HepG2 (cell line): ENCODE measurements at regions not wholly inside any gene's neighbourhood (a gene's known extent, or its start where the extent isn't known, plus 50 kb on each side); places are given as distances from the start of the nearest gene placed in this dataset.

Source experiments
- ELF4 ChIP-seq: sonication (generic); formaldehyde crosslinking; IDR thresholded peaks from 2 replicates; pipeline ENCODE4 v1.5.0; 2020; ENCODE audit warnings: missing genetic modification reagents, mild to moderate bottlenecking, moderate library complexity, borderline replicate concordance
- HDAC2 ChIP-seq: sonication (generic); formaldehyde crosslinking; IDR thresholded peaks from 2 replicates; pipeline ENCODE4 v1.4.0; 2020; ENCODE audit warnings: missing genetic modification reagents
- HMGA1 ChIP-seq: sonication (generic); formaldehyde crosslinking; conservative IDR thresholded peaks from 2 replicates; pipeline ENCODE4 v1.4.0; 2020; ENCODE audit warnings: missing genetic modification reagents
- PHF21A ChIP-seq: sonication (generic); formaldehyde crosslinking; IDR thresholded peaks from 2 replicates; pipeline ENCODE4 v1.5.0; 2020; ENCODE audit warnings: mild to moderate bottlenecking, missing genetic modification reagents
- POGZ ChIP-seq: sonication (generic); formaldehyde crosslinking; IDR thresholded peaks from 2 replicates; pipeline ENCODE4 v1.4.0; 2020; ENCODE audit warnings: mild to moderate bottlenecking, missing genetic modification reagents
- TAF15 ChIP-seq: fragments of 200-400 bp; formaldehyde crosslinking; IDR thresholded peaks from one replicate; pipeline ENCODE4 v1.6.1; 2018; ENCODE audit warnings: mild to moderate bottlenecking, low read depth, low read length; ENCODE audit not compliant: poor library complexity, severe bottlenecking
- THRA ChIP-seq: sonication (generic); formaldehyde crosslinking; IDR thresholded peaks from 2 replicates; pipeline ENCODE4 v1.4.0; 2020; ENCODE audit warnings: missing genetic modification reagents, borderline replicate concordance
- YEATS2 ChIP-seq: sonication (generic); formaldehyde crosslinking; IDR thresholded peaks from 2 replicates; pipeline ENCODE4 v1.4.0; 2020; ENCODE audit warnings: missing genetic modification reagents, borderline replicate concordance
- ZBTB40 ChIP-seq, 2 experiments: fragments of 450-650 bp in 1 of 2; sonication (generic) in 1 of 2; formaldehyde crosslinking in 1 of 2; IDR thresholded peaks; 2 replicates each; pipeline versions ENCODE4 v1.6.1 to v1.8.0; 2016 to 2022; ENCODE audit warnings: antibody characterized with exemption in 1 of 2, mild to moderate bottlenecking in 1 of 2, missing genetic modification reagents in 1 of 2
- ZMYM4 ChIP-seq: sonication (generic); formaldehyde crosslinking; IDR thresholded peaks from 2 replicates; pipeline ENCODE4 v1.8.1; 2023; ENCODE audit warnings: mild to moderate bottlenecking, missing genetic modification reagents
- ZNF296 ChIP-seq: sonication (generic); formaldehyde crosslinking; conservative IDR thresholded peaks from 2 replicates; pipeline ENCODE4 v1.5.0; 2020; ENCODE audit warnings: mild to moderate bottlenecking, missing genetic modification reagents
- ZNF354B ChIP-seq: sonication (generic); formaldehyde crosslinking; IDR thresholded peaks from 2 replicates; pipeline ENCODE4 v1.8.0; 2022; ENCODE audit warnings: mild to moderate bottlenecking, missing genetic modification reagents
- ZNF383 ChIP-seq: sonication (generic); formaldehyde crosslinking; IDR thresholded peaks from 2 replicates; pipeline ENCODE4 v1.4.0; 2020; ENCODE audit warnings: missing genetic modification reagents, mild to moderate bottlenecking, borderline replicate concordance
- ZNF644 ChIP-seq: IDR thresholded peaks from 2 replicates; pipeline ENCODE4 v1.6.1; 2016; ENCODE audit warnings: low read depth
- ZSCAN5A ChIP-seq: sonication (generic); formaldehyde crosslinking; IDR thresholded peaks from 2 replicates; pipeline ENCODE4 v1.8.0; 2022; ENCODE audit warnings: mild to moderate bottlenecking, missing genetic modification reagents, borderline replicate concordance
- TF ChIP-seq, protein P1 (sequence below): sonication (generic); formaldehyde crosslinking; IDR thresholded peaks from 2 replicates; pipeline ENCODE4 v1.4.0; 2020; ENCODE audit warnings: missing genetic modification reagents

DNA sequence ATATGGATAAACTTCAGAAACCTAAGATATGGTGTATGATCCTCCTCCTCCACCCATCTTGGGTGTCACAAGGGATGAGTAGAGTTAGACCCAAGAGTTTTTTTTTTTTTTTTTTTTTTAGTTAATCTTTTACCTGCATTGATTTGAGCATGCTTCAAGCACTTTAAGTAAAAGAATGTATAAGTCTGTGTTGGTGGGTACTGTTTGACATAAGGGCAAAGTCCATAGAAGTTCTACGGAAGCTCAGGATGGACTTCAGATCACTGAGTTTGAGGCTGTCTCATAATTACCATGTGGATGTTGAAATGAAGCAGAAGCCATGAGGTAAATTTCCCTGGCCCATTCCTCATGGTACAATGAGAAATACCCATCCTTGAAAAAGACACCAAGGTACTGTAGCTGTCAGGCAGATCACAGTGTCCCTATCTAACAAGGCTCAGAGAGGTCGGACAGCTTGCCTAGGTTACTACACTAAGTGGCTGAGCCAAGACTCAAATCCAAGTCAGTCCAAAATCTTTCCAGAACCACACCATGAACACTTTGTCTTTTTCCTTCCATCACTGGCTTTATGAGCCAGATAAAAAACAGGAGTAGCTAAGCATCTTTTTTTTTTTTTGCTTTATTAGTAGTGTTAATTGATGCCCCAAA is 962.8 kb downstream of the CDH11 start (continued):
- TF ChIP-seq ZSCAN5A (CRISPR knock-in tag), result peak; percentile 42; the same call in 1 of the 2 replicates
- TF ChIP-seq POGZ, result peak; percentile 95
- no peak for TF ChIP-seq ZNF383 (CRISPR knock-in tag)
- TF ChIP-seq ZNF354B, result no peak
- TF ChIP-seq THRA (CRISPR knock-in tag), result 0 out of 2 replicates have a peak, but pooled peaks have one; percentile 23
- TF ChIP-seq ELF4 (CRISPR knock-in tag), result peak; percentile 32; the same call in 1 of the 2 replicates
- peak; percentile 95 for TF ChIP-seq ZMYM4 (CRISPR knock-in tag)
- peak; percentile 71 for TF ChIP-seq HDAC2 (CRISPR knock-in tag)
- TF ChIP-seq, protein P1, sequence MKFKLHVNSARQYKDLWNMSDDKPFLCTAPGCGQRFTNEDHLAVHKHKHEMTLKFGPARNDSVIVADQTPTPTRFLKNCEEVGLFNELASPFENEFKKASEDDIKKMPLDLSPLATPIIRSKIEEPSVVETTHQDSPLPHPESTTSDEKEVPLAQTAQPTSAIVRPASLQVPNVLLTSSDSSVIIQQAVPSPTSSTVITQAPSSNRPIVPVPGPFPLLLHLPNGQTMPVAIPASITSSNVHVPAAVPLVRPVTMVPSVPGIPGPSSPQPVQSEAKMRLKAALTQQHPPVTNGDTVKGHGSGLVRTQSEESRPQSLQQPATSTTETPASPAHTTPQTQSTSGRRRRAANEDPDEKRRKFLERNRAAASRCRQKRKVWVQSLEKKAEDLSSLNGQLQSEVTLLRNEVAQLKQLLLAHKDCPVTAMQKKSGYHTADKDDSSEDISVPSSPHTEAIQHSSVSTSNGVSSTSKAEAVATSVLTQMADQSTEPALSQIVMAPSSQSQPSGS (CRISPR knock-in tag), result peak; percentile 81
- no peak for TF ChIP-seq ZNF296 (CRISPR knock-in tag)
- TF ChIP-seq HMGA1 (CRISPR knock-in tag), result no peak
- no peak for TF ChIP-seq TAF15
- TF ChIP-seq PHF21A (CRISPR knock-in tag), result peak; percentile 73; the same call in 1 of the 2 replicates
- peak; percentile 96 for TF ChIP-seq ZNF644 (CRISPR knock-in tag)
- no peak for TF ChIP-seq ZBTB40 (IDR thresholded peaks at IDR 0.05)
- TF ChIP-seq ZBTB40 (CRISPR knock-in tag; IDR thresholded peaks at IDR 0.05), result peak; percentile 41; the same call in 1 of the 2 replicates
- peak; percentile 53; the same call in 1 of the 2 replicates for TF ChIP-seq YEATS2 (CRISPR knock-in tag)
